ENCODE measurements at regions not wholly inside any gene's neighbourhood (a gene's known extent, or its start where the extent isn't known, plus 50 kb on each side); places are given as distances from the start of the nearest gene placed in this dataset.

- Histone ChIP-seq H3K4me1 (ENCODE audit: control insufficient read depth, insufficient read depth, low read length) (peaks cover 3% of the 10 kb centered on the region), H3K27ac (ENCODE audit: low read length) (peak overlapping the region; percentile 3), H3K36me3 (ENCODE audit: control insufficient read depth, insufficient read depth, low read length) (no peaks in the 10 kb centered on the region), H3K4me3 (ENCODE audit: low read length) (no peak overlapping the region), H3K27me3 (ENCODE audit: control insufficient read depth, insufficient read depth, low read length) (no peaks in the 10 kb centered on the region), H3K9me3 (replicated peaks; ENCODE audit: control insufficient read depth, low read depth, low read length) (no peaks in the 10 kb centered on the region)
- DNase-seq = no peak
- WGBS (ENCODE audit: insufficient coverage) = no CpG with 5 or more reads among the region's 5 CpGs
Observed at GRCh38 chr10:3272300-3272699, 99.7 kb upstream of the PITRM1 start.

GRCh38 chr10:3271354-3272115 lies 99.0 kb upstream of the PITRM1 start:
- H3K4me1 ChIP-seq (ENCODE audit: control insufficient read depth, insufficient read depth, low read length) = peaks cover 3% of the 10 kb centered on the region
- H3K27me3 ChIP-seq (ENCODE audit: control insufficient read depth, insufficient read depth, low read length) = no peaks in the 10 kb centered on the region
- H3K9me3 ChIP-seq (replicated peaks; ENCODE audit: control insufficient read depth, low read depth, low read length) = no peaks in the 10 kb centered on the region
- WGBS (ENCODE audit: insufficient coverage) = 78% methylated on average over 7 of the region's 14 CpGs
- H3K4me3 ChIP-seq (ENCODE audit: low read length) = no peak overlapping the region
- H3K27ac ChIP-seq (ENCODE audit: low read length) = peak overlapping the region; percentile 29
- H3K36me3 ChIP-seq (ENCODE audit: control insufficient read depth, insufficient read depth, low read length) = no peaks in the 10 kb centered on the region
- no peak for DNase-seq

- Histone ChIP-seq H3K27ac (ENCODE audit: low read length) (peak overlapping the region; percentile 7), H3K36me3 (ENCODE audit: control insufficient read depth, insufficient read depth, low read length) (no peaks in the 10 kb centered on the region), H3K4me1 (ENCODE audit: control insufficient read depth, insufficient read depth, low read length) (peaks cover 3% of the 10 kb centered on the region), H3K27me3 (ENCODE audit: control insufficient read depth, insufficient read depth, low read length) (no peaks in the 10 kb centered on the region), H3K9me3 (replicated peaks; ENCODE audit: control insufficient read depth, low read depth, low read length) (no peaks in the 10 kb centered on the region), H3K4me3 (ENCODE audit: low read length) (no peak overlapping the region)
- WGBS (ENCODE audit: insufficient coverage) = 84% methylated on average over 12 of the region's 18 CpGs
- DNase-seq = no peak
Observed at GRCh38 chr10:3270577-3271316, 98.2 kb upstream of the PITRM1 start.

- no peak for DNase-seq
- 80% methylated on average over 1 of the region's 6 CpGs for WGBS (ENCODE audit: insufficient coverage)
- H3K36me3 ChIP-seq (ENCODE audit: control insufficient read depth, insufficient read depth, low read length) = no peaks in the 10 kb centered on the region
- H3K27ac ChIP-seq (ENCODE audit: low read length) = no peak overlapping the region
- no peaks in the 10 kb centered on the region for H3K27me3 ChIP-seq (ENCODE audit: control insufficient read depth, insufficient read depth, low read length)
- H3K4me3 ChIP-seq (ENCODE audit: low read length) = no peak overlapping the region
- peaks cover 10% of the 10 kb centered on the region for H3K4me1 ChIP-seq (ENCODE audit: control insufficient read depth, insufficient read depth, low read length)
- no peaks in the 10 kb centered on the region for H3K9me3 ChIP-seq (replicated peaks; ENCODE audit: control insufficient read depth, low read depth, low read length)
Observed at GRCh38 chr10:3268025-3268424, 95.4 kb upstream of the PITRM1 start.

GRCh38 chr10:3265088-3265487 lies 92.5 kb upstream of the PITRM1 start:
- Histone ChIP-seq H3K9me3 (replicated peaks; ENCODE audit: control insufficient read depth, low read depth, low read length) (no peaks in the 10 kb centered on the region), H3K36me3 (ENCODE audit: control insufficient read depth, insufficient read depth, low read length) (no peaks in the 10 kb centered on the region), H3K27me3 (ENCODE audit: control insufficient read depth, insufficient read depth, low read length) (no peaks in the 10 kb centered on the region), H3K27ac (ENCODE audit: low read length) (peak overlapping the region; percentile 29), H3K4me3 (ENCODE audit: low read length) (no peak overlapping the region), H3K4me1 (ENCODE audit: control insufficient read depth, insufficient read depth, low read length) (peaks cover 10% of the 10 kb centered on the region)
- DNase-seq = no peak
- 60% methylated on average over 3 of the region's 4 CpGs for WGBS (ENCODE audit: insufficient coverage)

- DNase-seq = peak; percentile 25
- H3K27me3 ChIP-seq (ENCODE audit: control insufficient read depth, insufficient read depth, low read length) = no peaks in the 10 kb centered on the region
- H3K36me3 ChIP-seq (ENCODE audit: control insufficient read depth, insufficient read depth, low read length) = no peaks in the 10 kb centered on the region
- H3K27ac ChIP-seq (ENCODE audit: low read length) = peak overlapping the region; percentile 80
- H3K9me3 ChIP-seq (replicated peaks; ENCODE audit: control insufficient read depth, low read depth, low read length) = no peaks in the 10 kb centered on the region
- H3K4me1 ChIP-seq (ENCODE audit: control insufficient read depth, insufficient read depth, low read length) = peaks cover 10% of the 10 kb centered on the region
- H3K4me3 ChIP-seq (ENCODE audit: low read length) = no peak overlapping the region
- WGBS (ENCODE audit: insufficient coverage) = 59% methylated on average over 7 of the region's 12 CpGs
Observed at GRCh38 chr10:3264161-3264761, 91.7 kb upstream of the PITRM1 start.

GRCh38 chr10:3263747-3264146 lies 91.2 kb upstream of the PITRM1 start:
- Histone ChIP-seq H3K36me3 (ENCODE audit: control insufficient read depth, insufficient read depth, low read length) (no peaks in the 10 kb centered on the region), H3K4me3 (ENCODE audit: low read length) (no peak overlapping the region), H3K9me3 (replicated peaks; ENCODE audit: control insufficient read depth, low read depth, low read length) (no peaks in the 10 kb centered on the region), H3K4me1 (ENCODE audit: control insufficient read depth, insufficient read depth, low read length) (peaks cover 10% of the 10 kb centered on the region), H3K27me3 (ENCODE audit: control insufficient read depth, insufficient read depth, low read length) (no peaks in the 10 kb centered on the region), H3K27ac (ENCODE audit: low read length) (peak overlapping the region; percentile 80)
- DNase-seq = no peak
- 71% methylated on average over 12 of the region's 12 CpGs for WGBS (ENCODE audit: insufficient coverage)

GRCh38 chr10:3263082-3263481 lies 90.5 kb upstream of the PITRM1 start:
- Histone ChIP-seq H3K36me3 (ENCODE audit: control insufficient read depth, insufficient read depth, low read length) (no peaks in the 10 kb centered on the region), H3K27me3 (ENCODE audit: control insufficient read depth, insufficient read depth, low read length) (no peaks in the 10 kb centered on the region), H3K4me1 (ENCODE audit: control insufficient read depth, insufficient read depth, low read length) (peaks cover 8% of the 10 kb centered on the region), H3K4me3 (ENCODE audit: low read length) (no peak overlapping the region), H3K9me3 (replicated peaks; ENCODE audit: control insufficient read depth, low read depth, low read length) (no peaks in the 10 kb centered on the region), H3K27ac (ENCODE audit: low read length) (no peak overlapping the region)
- WGBS (ENCODE audit: insufficient coverage) = no CpG with 5 or more reads among the region's 3 CpGs
- no peak for DNase-seq

GRCh38 chr10:3261921-3262320 lies 89.3 kb upstream of the PITRM1 start:
- H3K27ac ChIP-seq (ENCODE audit: low read length) = no peak overlapping the region
- no peaks in the 10 kb centered on the region for H3K36me3 ChIP-seq (ENCODE audit: control insufficient read depth, insufficient read depth, low read length)
- H3K9me3 ChIP-seq (replicated peaks; ENCODE audit: control insufficient read depth, low read depth, low read length) = no peaks in the 10 kb centered on the region
- no peak for DNase-seq
- peaks cover 7% of the 10 kb centered on the region for H3K4me1 ChIP-seq (ENCODE audit: control insufficient read depth, insufficient read depth, low read length)
- H3K4me3 ChIP-seq (ENCODE audit: low read length) = no peak overlapping the region
- no peaks in the 10 kb centered on the region for H3K27me3 ChIP-seq (ENCODE audit: control insufficient read depth, insufficient read depth, low read length)
- WGBS (ENCODE audit: insufficient coverage) = 82% methylated on average over 4 of the region's 5 CpGs

- H3K36me3 ChIP-seq (ENCODE audit: control insufficient read depth, insufficient read depth, low read length) = no peaks in the 10 kb centered on the region
- H3K9me3 ChIP-seq (replicated peaks; ENCODE audit: control insufficient read depth, low read depth, low read length) = no peaks in the 10 kb centered on the region
- H3K27me3 ChIP-seq (ENCODE audit: control insufficient read depth, insufficient read depth, low read length) = no peaks in the 10 kb centered on the region
- peaks cover 7% of the 10 kb centered on the region for H3K4me1 ChIP-seq (ENCODE audit: control insufficient read depth, insufficient read depth, low read length)
- DNase-seq = no peak
- H3K4me3 ChIP-seq (ENCODE audit: low read length) = no peak overlapping the region
- no peak overlapping the region for H3K27ac ChIP-seq (ENCODE audit: low read length)
- whole genome bisulfite sequencing (ENCODE audit: insufficient coverage) = 79% methylated on average over 10 of the region's 18 CpGs
Observed at GRCh38 chr10:3260066-3260834, 87.7 kb upstream of the PITRM1 start.
